ENCODE measurements at regions not wholly inside any gene's neighbourhood (a gene's known extent, or its start where the extent isn't known, plus 50 kb on each side); places are given as distances from the start of the nearest gene placed in this dataset.

GRCh38 chr12:16719713-16720416, 113.9 kb upstream of the LMO3 start:
- intact Hi-C loops (cut with micrococcal nuclease): no loop called here
- no peak overlapping the region for H3K4me3 ChIP-seq (ENCODE audit: low read length)
- H3K36me3 ChIP-seq (ENCODE audit: control insufficient read depth, insufficient read depth, low read length): no peaks in the 10 kb centered on the region
- no peaks in the 10 kb centered on the region for H3K36me3 Mint-ChIP-seq
- H3K27me3 Mint-ChIP-seq (ENCODE audit: low read depth in 2 of 2): no peaks in the 10 kb centered on the region
- H3K4me1 ChIP-seq (ENCODE audit: control insufficient read depth, insufficient read depth, low read length): no peaks in the 10 kb centered on the region
- H3K27me3 ChIP-seq (ENCODE audit: control insufficient read depth, insufficient read depth, low read length): no peaks in the 10 kb centered on the region
- H3K9me3 ChIP-seq (ENCODE audit: control insufficient read depth, insufficient read depth, low read length): no peaks in the 10 kb centered on the region
- H3K27ac Mint-ChIP-seq: no peak overlapping the region
- DNase-seq (no peak), ATAC-seq (no peak)
- 64% methylated on average over 1 of the region's 2 CpGs for WGBS (ENCODE audit: insufficient coverage)
- no peak for TF ChIP-seq CTCF (IDR thresholded peaks at IDR 0.05)
- no peak overlapping the region for H3K4me3 Mint-ChIP-seq
- H3K4me1 Mint-ChIP-seq: no peaks in the 10 kb centered on the region
- no peak overlapping the region for H3K27ac ChIP-seq (ENCODE audit: low read length)
- peaks cover 0 to 6% of the 10 kb centered on the region in 2 donors for H3K9me3 Mint-ChIP-seq

- WGBS (ENCODE audit: insufficient coverage): 75% methylated on average over 5 of the region's 5 CpGs
- Mint-ChIP-seq H3K36me3 (no peaks in the 10 kb centered on the region), H3K27ac (no peak overlapping the region), H3K4me1 (no peaks in the 10 kb centered on the region), H3K4me3 (no peak overlapping the region), H3K27me3 (ENCODE audit: low read depth in 2 of 2) (no peaks in the 10 kb centered on the region), H3K9me3 (peaks cover 0 to 13% of the 10 kb centered on the region in 2 donors)
- Histone ChIP-seq H3K36me3 (ENCODE audit: control insufficient read depth, insufficient read depth, low read length) (no peaks in the 10 kb centered on the region), H3K4me1 (ENCODE audit: control insufficient read depth, insufficient read depth, low read length) (no peaks in the 10 kb centered on the region), H3K9me3 (ENCODE audit: control insufficient read depth, insufficient read depth, low read length) (no peaks in the 10 kb centered on the region), H3K27ac (ENCODE audit: low read length) (no peak overlapping the region), H3K27me3 (ENCODE audit: control insufficient read depth, insufficient read depth, low read length) (no peaks in the 10 kb centered on the region), H3K4me3 (ENCODE audit: low read length) (no peak overlapping the region)
- ATAC-seq: no peak
- intact Hi-C loops (cut with micrococcal nuclease): no loop called here
- no peak for DNase-seq
- TF ChIP-seq CTCF (IDR thresholded peaks at IDR 0.05): no peak
These were observed 111.0 kb upstream of the LMO3 start for GRCh38 chr12:16716928-16717327.

GRCh38 chr12:16692099-16692498, 86.1 kb upstream of the LMO3 start:
- H3K27me3 ChIP-seq (ENCODE audit: control insufficient read depth, insufficient read depth, low read length): no peaks in the 10 kb centered on the region
- WGBS (ENCODE audit: insufficient coverage): 100% methylated on average over 3 of the region's 3 CpGs
- H3K4me1 ChIP-seq (ENCODE audit: control insufficient read depth, insufficient read depth, low read length): no peaks in the 10 kb centered on the region
- intact Hi-C loops (cut with micrococcal nuclease): no loop called here
- Mint-ChIP-seq H3K4me3 (no peak overlapping the region), H3K27ac (no peak overlapping the region), H3K4me1 (no peaks in the 10 kb centered on the region), H3K27me3 (ENCODE audit: low read depth in 2 of 2) (no peaks in the 10 kb centered on the region), H3K36me3 (peaks cover 9% of the 10 kb centered on the region), H3K9me3 (peaks cover 14 to 15% of the 10 kb centered on the region in 2 donors)
- H3K36me3 ChIP-seq (ENCODE audit: control insufficient read depth, insufficient read depth, low read length): no peaks in the 10 kb centered on the region
- no peak for DNase-seq
- no peak for TF ChIP-seq CTCF (IDR thresholded peaks at IDR 0.05)
- no peak for ATAC-seq
- H3K27ac ChIP-seq (ENCODE audit: low read length): no peak overlapping the region
- H3K4me3 ChIP-seq (ENCODE audit: low read length): no peak overlapping the region
- peaks cover 3% of the 10 kb centered on the region for H3K9me3 ChIP-seq (ENCODE audit: control insufficient read depth, insufficient read depth, low read length)

GRCh38 chr12:16691624-16692023, 85.7 kb upstream of the LMO3 start:
- Histone ChIP-seq H3K4me3 (ENCODE audit: low read length) (no peak overlapping the region), H3K27me3 (ENCODE audit: control insufficient read depth, insufficient read depth, low read length) (no peaks in the 10 kb centered on the region), H3K36me3 (ENCODE audit: control insufficient read depth, insufficient read depth, low read length) (no peaks in the 10 kb centered on the region), H3K9me3 (ENCODE audit: control insufficient read depth, insufficient read depth, low read length) (no peaks in the 10 kb centered on the region), H3K4me1 (ENCODE audit: control insufficient read depth, insufficient read depth, low read length) (no peaks in the 10 kb centered on the region), H3K27ac (ENCODE audit: low read length) (no peak overlapping the region)
- Mint-ChIP-seq H3K4me3 (no peak overlapping the region), H3K4me1 (no peaks in the 10 kb centered on the region), H3K27ac (no peak overlapping the region), H3K27me3 (ENCODE audit: low read depth in 2 of 2) (no peaks in the 10 kb centered on the region), H3K9me3 (peaks cover 12 to 14% of the 10 kb centered on the region in 2 donors), H3K36me3 (peaks cover 9% of the 10 kb centered on the region)
- DNase-seq (no peak), ATAC-seq (no peak)
- TF ChIP-seq CTCF (IDR thresholded peaks at IDR 0.05): no peak
- intact Hi-C loops (cut with micrococcal nuclease): no loop called here
- 96% methylated on average over 2 of the region's 2 CpGs for WGBS (ENCODE audit: insufficient coverage)
